Ectodermal cell (in vitro differentiated cells): ENCODE measurements at regions not wholly inside any gene's neighbourhood (a gene's known extent, or its start where the extent isn't known, plus 50 kb on each side); places are given as distances from the start of the nearest gene placed in this dataset.
"Not testable (repeated sequence)": the region's sequence is repeated elsewhere in the genome, so short reads cannot be mapped to it uniquely, and the experiment has no call there.

Experiments
- H3K27ac ChIP-seq: 2 replicates; pipeline ENCODE4 v1.7.0; 2013; ENCODE audit warnings: mild to moderate bottlenecking, low read depth, low read length; ENCODE audit not compliant: insufficient read depth, poor library complexity, severe bottlenecking
- H3K27me3 ChIP-seq: 2 replicates; pipeline ENCODE4 v1.7.0; 2013; ENCODE audit warnings: mild to moderate bottlenecking, low read length; ENCODE audit not compliant: insufficient read depth, control insufficient read depth, poor library complexity, severe bottlenecking
- H3K36me3 ChIP-seq: one replicate; pipeline ENCODE4 v1.7.0; 2013; ENCODE audit warnings: low read length; ENCODE audit not compliant: control insufficient read depth, insufficient read depth
- H3K4me1 ChIP-seq: one replicate; pipeline ENCODE4 v1.7.0; 2013; ENCODE audit warnings: low read length; ENCODE audit not compliant: control insufficient read depth, insufficient read depth
- H3K4me3 ChIP-seq: 2 replicates; pipeline ENCODE4 v1.7.0; 2013; ENCODE audit warnings: low read depth, low read length, control low read depth; ENCODE audit not compliant: insufficient read depth
- H3K9me3 ChIP-seq: 2 replicates; pipeline ENCODE4 v1.7.0; 2013; ENCODE audit warnings: mild to moderate bottlenecking, low read length, moderate library complexity; ENCODE audit not compliant: control insufficient read depth
- WGBS, 2 experiments: methylation state at CpG; one replicate each; pipeline ENCODE4 v1.1.7; 2013; ENCODE audit warnings: missing lambda C conversion rate in 2 of 2; 5-methylcytosine and 5-hydroxymethylcytosine counted together

DNA sequence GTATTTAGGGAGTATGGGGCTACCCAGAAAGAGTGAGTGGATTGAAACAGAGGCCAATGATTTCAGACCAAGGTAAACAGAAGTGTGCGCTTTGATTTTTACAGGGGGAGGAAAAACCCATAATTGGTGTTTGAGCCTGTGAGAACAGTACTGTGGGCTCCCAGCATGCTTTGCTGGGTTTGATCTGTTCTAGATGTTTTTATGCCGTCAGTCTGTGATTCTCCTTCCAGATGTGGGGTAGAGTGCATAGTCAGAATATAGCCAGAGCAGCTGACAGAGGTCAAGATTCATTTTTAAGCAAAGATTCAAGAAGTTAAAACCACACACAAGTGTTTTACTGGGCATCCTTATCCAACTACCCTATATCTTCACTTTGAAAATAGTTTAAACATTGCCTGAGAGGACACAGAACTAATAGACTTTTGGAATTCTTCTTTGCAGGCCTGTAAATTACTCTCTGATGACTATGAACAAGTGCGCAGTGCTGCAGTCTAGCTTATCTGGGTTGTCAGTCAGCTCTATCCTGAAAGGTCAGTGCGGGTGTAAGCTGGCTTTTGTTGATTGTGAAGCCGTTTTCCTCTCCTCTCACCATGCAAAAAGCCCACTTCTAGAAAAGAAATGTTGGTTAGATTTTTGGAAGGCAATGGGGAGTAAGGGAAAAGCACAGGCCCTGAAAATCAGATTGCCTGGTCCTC is 216.2 kb upstream of the VKORC1L1 start:
- H3K27me3 ChIP-seq, H3K9me3 ChIP-seq, H3K4me3 ChIP-seq, H3K27ac ChIP-seq, H3K36me3 ChIP-seq, H3K4me1 ChIP-seq: not testable (repeated sequence)
- WGBS, 2 experiments: no CpG with 5 or more reads among the region's 5 CpGs

DNA sequence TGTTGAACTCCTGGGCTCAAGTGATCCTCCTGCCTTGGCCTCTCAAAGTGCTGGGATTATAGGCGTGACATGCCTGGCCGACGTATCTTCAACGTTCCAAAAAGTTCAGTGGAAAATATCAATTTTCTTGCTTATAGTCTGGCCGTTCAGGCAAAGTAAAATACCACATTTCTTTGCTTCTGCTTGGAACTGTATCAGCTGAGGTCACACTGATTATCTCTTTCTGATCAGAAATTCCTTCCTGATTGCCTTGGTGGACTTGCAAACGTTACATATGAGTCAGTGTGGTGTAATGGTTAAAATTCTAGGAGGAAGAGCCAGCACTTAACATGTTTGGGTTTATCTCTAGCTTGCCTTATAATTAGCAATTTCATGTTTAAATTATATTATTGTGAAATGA is 189.5 kb upstream of the VKORC1L1 start:
- not testable (repeated sequence) for H3K9me3 ChIP-seq, H3K4me1 ChIP-seq, H3K27me3 ChIP-seq, H3K27ac ChIP-seq, H3K36me3 ChIP-seq, H3K4me3 ChIP-seq
- WGBS, 2 experiments: 93 to 97% methylated on average over 5 of the region's 6 CpGs

DNA sequence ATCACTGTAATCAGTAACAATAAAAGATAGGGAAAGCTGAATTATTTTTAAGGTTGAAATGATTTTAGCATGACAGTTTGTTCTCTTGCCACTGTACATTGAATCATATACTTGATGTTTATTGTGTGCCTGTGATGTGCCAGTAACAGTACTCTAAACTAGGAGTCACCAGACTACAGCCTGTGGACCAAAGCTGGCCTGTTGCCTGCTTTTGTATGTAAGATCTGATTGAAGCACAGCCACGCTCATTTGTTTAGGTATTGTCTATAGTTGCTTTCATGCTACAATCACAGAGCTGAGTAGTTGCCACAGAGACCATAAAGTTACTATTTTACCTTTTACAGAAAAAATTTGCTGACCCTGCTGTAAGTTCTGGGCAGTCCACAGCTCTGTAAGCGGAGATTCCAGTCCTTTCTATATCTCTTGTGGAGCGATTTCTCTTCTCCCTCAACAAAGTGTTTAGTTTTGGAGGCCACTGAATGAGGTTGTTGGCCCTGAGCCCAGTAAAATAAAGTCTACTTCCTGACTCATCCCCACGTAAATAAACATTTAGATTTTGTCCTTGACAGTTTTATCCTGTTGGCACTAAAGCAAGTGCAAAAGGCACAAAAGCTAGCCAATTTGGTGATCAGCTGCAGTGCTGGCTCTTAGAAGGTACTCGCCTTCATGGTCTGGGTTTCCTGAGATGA is 173.7 kb upstream of the VKORC1L1 start:
- not testable (repeated sequence) for H3K9me3 ChIP-seq, H3K36me3 ChIP-seq, H3K27me3 ChIP-seq, H3K4me3 ChIP-seq, H3K27ac ChIP-seq, H3K4me1 ChIP-seq
- WGBS, 2 experiments: no CpG with 5 or more reads among the region's 5 CpGs

DNA sequence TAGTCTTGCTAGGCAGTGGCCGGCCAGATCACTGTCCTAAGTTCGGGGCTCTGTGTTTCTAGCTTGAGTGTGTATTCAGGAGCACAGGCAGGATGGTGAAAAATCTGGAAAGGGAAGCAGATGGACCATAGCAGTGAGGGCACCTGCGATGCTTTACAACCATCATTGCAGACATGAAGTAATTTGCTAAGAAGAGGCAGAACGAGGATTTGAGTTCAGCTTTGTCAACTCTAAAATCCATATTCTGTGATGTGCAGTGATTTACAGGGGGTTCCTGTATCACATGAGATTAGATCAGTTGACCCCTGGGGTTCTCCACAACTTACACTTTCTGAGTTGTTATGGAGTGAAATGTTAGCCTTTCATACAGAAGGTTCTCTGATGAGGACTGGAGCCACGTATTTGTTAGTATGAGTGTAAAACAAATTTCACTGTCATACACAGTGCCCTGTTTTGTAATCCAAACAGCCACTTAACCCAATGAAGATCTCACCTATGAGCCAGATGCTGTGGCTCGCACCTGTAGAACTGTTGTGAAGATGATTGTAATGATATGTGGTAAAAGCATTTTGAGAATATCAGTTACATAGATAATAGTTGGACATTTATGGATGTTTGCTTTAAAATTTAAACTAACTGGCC is 173.0 kb upstream of the VKORC1L1 start:
- H3K36me3 ChIP-seq, H3K9me3 ChIP-seq, H3K27ac ChIP-seq, H3K4me1 ChIP-seq, H3K4me3 ChIP-seq, H3K27me3 ChIP-seq: not testable (repeated sequence)
- WGBS, 2 experiments: 96 to 100% methylated on average over 2 to 3 of the region's 6 CpGs

DNA sequence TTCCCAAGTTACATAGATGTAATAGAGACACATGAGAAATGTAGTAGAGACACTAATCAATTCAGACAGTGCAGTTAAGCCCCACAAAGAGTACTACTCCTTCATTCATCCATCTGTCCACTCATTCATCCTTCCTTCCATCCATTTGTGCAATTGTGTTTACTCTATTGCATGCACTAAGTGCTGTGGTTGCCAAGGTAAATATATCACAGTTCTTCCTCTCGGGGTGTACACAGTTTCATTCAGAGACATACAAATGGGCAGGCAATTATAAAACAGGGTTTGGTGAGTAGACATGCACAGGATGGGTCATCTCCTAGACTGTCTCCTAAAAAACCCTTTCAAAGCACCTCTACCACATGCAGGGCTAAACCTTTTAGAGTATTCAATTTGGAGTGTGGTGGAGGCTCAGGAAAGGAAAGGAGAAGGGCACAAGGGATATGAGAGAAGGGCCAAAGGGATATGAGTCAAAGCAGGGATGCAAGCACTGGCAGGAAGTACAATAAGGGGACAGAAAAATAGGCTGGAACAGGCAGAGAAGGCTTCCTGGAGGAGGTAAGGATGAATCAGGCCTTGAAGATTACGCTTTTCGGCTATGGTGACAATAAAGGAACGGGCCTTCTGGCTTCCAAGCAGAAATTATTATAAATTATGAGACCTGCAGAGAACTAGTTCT is 153.6 kb upstream of the VKORC1L1 start:
- not testable (repeated sequence) for H3K4me3 ChIP-seq, H3K9me3 ChIP-seq, H3K27me3 ChIP-seq, H3K27ac ChIP-seq, H3K36me3 ChIP-seq, H3K4me1 ChIP-seq
- 69 to 86% methylated on average over 4 of the region's 4 CpGs for WGBS, 2 experiments

DNA sequence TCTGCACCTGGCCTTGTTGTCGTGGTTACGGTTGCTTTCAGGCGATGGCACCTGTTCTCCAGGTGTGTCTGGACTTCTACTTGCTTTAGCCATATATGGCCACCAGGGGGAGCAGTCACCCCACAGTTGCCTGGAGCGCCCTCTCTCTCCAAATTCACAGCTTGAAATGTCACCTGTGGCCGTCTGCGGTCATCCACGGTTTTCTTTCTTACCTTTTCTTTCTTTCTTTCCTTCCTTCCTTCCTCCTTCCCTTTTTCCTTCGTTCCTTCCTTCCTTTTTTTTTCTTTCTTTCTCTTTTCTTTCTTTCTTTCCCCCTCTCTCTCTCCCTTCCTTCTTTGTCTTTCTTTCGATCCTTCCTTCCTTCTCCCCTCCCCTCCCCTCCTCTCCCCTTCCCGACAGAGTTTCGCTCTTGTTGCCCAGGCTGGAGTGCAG is 150.5 kb upstream of the VKORC1L1 start:
- H3K4me3 ChIP-seq: no peak overlapping the region
- no peaks in the 10 kb centered on the region for H3K36me3 ChIP-seq
- 49 to 50% methylated on average over 11 of the region's 11 CpGs for WGBS, 2 experiments

DNA sequence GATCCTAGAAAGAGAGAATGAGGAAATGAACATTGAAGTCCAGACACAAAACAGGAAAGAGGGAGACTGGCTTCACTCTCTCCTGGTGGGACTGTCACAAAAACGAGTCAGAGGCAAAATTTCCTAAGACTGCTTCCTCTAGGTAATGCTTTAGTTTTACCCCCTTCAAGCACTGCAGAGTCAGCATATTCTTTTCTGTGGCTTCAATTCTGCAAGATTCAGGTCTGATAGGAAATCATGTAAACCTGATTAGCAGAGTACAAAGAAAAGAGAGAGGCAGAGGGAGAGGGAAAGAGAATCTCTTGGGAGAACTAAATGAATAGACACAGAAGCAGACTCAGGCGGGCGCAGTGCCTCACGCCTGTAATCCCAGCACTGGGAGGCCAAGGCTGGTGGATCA is 145.7 kb upstream of the VKORC1L1 start:
- not testable (repeated sequence) for H3K27ac ChIP-seq, H3K4me3 ChIP-seq, H3K27me3 ChIP-seq, H3K9me3 ChIP-seq, H3K4me1 ChIP-seq, H3K36me3 ChIP-seq
- 90 to 94% methylated on average over 4 of the region's 4 CpGs for WGBS, 2 experiments

More for the DNA sequence above, 150.5 kb upstream of the VKORC1L1 start:
- Histone ChIP-seq H3K27me3 (no peaks in the 10 kb centered on the region), H3K4me1 (no peaks in the 10 kb centered on the region), H3K27ac (no peak overlapping the region), H3K9me3 (no peaks in the 10 kb centered on the region)

DNA sequence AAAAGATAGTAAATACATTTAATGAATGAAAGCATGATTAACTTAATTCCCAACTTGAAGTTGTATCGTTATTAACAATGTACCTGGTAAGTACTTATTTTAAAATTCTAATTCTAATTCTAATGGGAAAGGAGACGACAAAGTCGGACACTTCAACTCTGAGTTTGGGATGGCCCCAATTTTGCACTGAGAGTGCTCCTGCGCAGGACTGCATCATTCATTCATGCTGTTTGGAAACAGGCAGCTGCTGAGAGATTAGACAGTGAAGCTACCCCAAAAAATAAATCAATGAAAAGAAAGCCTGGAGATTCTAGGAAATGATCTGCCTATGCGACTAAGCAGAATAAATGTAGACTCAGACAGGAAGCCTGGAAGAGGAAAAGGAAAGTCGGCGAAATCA is 141.7 kb upstream of the VKORC1L1 start:
- H3K4me1 ChIP-seq: no peaks in the 10 kb centered on the region
- no peaks in the 10 kb centered on the region for H3K9me3 ChIP-seq
- H3K27ac ChIP-seq: no peak overlapping the region
- no peaks in the 10 kb centered on the region for H3K36me3 ChIP-seq
- H3K27me3 ChIP-seq: no peaks in the 10 kb centered on the region
- 79% methylated on average over 6 to 7 of the region's 7 CpGs for WGBS, 2 experiments
- H3K4me3 ChIP-seq: peak overlapping the region; percentile 21

DNA sequence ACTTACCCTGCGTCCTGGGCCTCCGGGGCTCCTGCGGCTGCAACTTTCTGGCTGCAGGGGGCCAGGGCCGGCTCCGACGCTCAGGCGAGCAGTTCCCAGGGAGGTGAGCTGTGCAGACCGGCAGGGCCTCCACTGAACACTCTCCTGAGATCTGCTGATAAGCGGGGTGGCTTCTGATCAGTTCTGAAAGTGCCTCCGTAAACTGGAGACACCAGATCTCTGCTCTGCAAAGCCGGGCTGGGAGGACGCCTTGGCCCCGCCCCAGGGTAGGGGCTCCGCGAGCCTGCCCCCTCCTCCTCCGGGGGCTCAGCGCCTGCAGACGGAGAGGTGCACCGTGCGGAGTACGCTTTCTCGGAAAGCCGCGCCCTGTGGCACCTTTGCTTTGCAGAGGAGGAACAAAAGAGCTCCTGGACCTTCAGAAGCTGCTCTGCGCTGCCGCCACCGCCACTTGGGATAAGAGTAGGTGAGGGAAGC is 141.3 kb upstream of the VKORC1L1 start:
- WGBS, 2 experiments: 9 to 15% methylated on average over 27 of the region's 27 CpGs
- Histone ChIP-seq H3K27ac (no peak overlapping the region), H3K9me3 (no peaks in the 10 kb centered on the region), H3K4me3 (peak overlapping the region; percentile 21), H3K4me1 (no peaks in the 10 kb centered on the region), H3K36me3 (no peaks in the 10 kb centered on the region), H3K27me3 (no peaks in the 10 kb centered on the region)

DNA sequence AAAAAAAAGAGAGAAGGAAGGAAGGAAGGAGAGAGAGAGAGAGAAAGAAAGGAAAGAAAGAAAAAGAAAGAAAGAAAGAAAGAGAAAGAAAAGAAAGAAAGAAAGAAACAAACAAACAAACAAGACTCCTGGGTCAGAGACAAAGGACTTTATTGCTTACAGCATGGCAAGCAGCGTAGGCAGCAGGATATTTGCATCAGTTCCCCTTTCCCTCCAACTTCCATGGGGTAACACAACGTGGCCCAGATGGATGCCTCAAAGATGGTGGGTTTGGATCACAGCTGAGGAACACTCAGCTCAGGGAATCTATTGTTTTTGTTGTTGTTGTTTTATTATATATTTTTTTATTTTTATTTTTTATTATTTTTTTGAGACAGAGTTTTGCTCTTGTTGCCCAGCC is 128.5 kb upstream of the VKORC1L1 start:
- H3K27me3 ChIP-seq: no peaks in the 10 kb centered on the region
- 94 to 96% methylated on average over 1 to 2 of the region's 2 CpGs for WGBS, 2 experiments
- H3K4me1 ChIP-seq: no peaks in the 10 kb centered on the region
- no peaks in the 10 kb centered on the region for H3K9me3 ChIP-seq
- H3K36me3 ChIP-seq: no peaks in the 10 kb centered on the region
- no peak overlapping the region for H3K4me3 ChIP-seq
- no peak overlapping the region for H3K27ac ChIP-seq
